Liver (tissue), 7 donors: ENCODE measurements at regions not wholly inside any gene's neighbourhood (a gene's known extent, or its start where the extent isn't known, plus 50 kb on each side); places are given as distances from the start of the nearest gene placed in this dataset.

ENCODE experiments used
- DNase-seq: peaks from one replicate; pipeline ENCODE4 v3.0.0-alpha.2; 2017; ENCODE audit warnings: low spot score
- H3K27ac ChIP-seq, 2 donors: one replicate each; pipeline ENCODE4 v1.7.0; 2013; ENCODE audit warnings: inconsistent platforms in 2 of 2, low read length in 2 of 2, control low read depth in 1 of 2, low read depth in 1 of 2, mild to moderate bottlenecking in 1 of 2
- H3K27me3 ChIP-seq, 4 donors: one replicate each; pipeline versions ENCODE4 v1.6.1 to v1.7.0; 2013; ENCODE audit warnings: low read length in 3 of 4, inconsistent platforms in 1 of 4, mild to moderate bottlenecking in 1 of 4, moderate library complexity in 1 of 4; ENCODE audit not compliant: control insufficient read depth in 4 of 4, insufficient read depth in 4 of 4
- H3K36me3 ChIP-seq, 4 donors: one replicate each; pipeline versions ENCODE4 v1.6.1 to v1.7.0; 2013; ENCODE audit warnings: low read length in 3 of 4, mild to moderate bottlenecking in 3 of 4, low read depth in 1 of 4, moderate library complexity in 1 of 4; ENCODE audit not compliant: control insufficient read depth in 4 of 4, insufficient read depth in 3 of 4
- H3K4me1 ChIP-seq, 4 donors: one replicate each; pipeline versions ENCODE4 v1.6.1 to v1.7.0; 2013; ENCODE audit warnings: low read length in 3 of 4, mild to moderate bottlenecking in 3 of 4, moderate library complexity in 1 of 4; ENCODE audit not compliant: control insufficient read depth in 4 of 4, insufficient read depth in 4 of 4
- H3K4me3 ChIP-seq, 3 donors: one replicate each; pipeline versions ENCODE4 v1.6.1 to v1.7.0; 2013; ENCODE audit warnings: low read length in 3 of 3, control low read depth in 1 of 3, low read depth in 1 of 3, mild to moderate bottlenecking in 1 of 3
- H3K9ac ChIP-seq, 2 donors: one replicate each; pipeline ENCODE4 v1.7.0; 2013; ENCODE audit warnings: low read length in 2 of 2, mild to moderate bottlenecking in 2 of 2, moderate library complexity in 2 of 2, control low read depth in 1 of 2, low read depth in 1 of 2
- H3K9me3 ChIP-seq, 4 donors: one replicate each; pipeline versions ENCODE4 v1.6.1 to v1.7.0; 2013; ENCODE audit warnings: low read length in 3 of 4; ENCODE audit not compliant: control insufficient read depth in 4 of 4
- EGR1 ChIP-seq, 2 donors: IDR thresholded peaks; 2 replicates each; pipeline ENCODE4 v1.6.1; 2016 to 2018; ENCODE audit warnings: antibody characterized with exemption in 2 of 2, low read depth in 2 of 2
- HNF4A ChIP-seq, 2 donors: conservative IDR thresholded peaks; 2 replicates each; pipeline ENCODE4 v1.6.1; 2016; ENCODE audit warnings: antibody characterized with exemption in 2 of 2, mild to moderate bottlenecking in 2 of 2
- HNF4G ChIP-seq: IDR thresholded peaks from 2 replicates; pipeline ENCODE4 v1.6.1; 2016; ENCODE audit warnings: antibody characterized with exemption
- NR2F2 ChIP-seq: IDR thresholded peaks from 2 replicates; pipeline ENCODE4 v1.6.1; 2016; ENCODE audit warnings: antibody characterized with exemption
- RAD21 ChIP-seq, 2 donors: IDR thresholded peaks; 2 replicates each; pipeline ENCODE4 v1.6.1; 2016; ENCODE audit warnings: antibody characterized with exemption in 2 of 2, mild to moderate bottlenecking in 2 of 2
- RXRA ChIP-seq, 2 donors: IDR thresholded peaks; 2 replicates each; pipeline ENCODE4 v1.6.1; 2017 to 2018; ENCODE audit warnings: antibody characterized with exemption in 2 of 2, mild to moderate bottlenecking in 1 of 2
- SP1 ChIP-seq: IDR thresholded peaks from 2 replicates; pipeline ENCODE4 v1.6.1; 2018; ENCODE audit warnings: antibody characterized with exemption, mild to moderate bottlenecking
- TAF1 ChIP-seq: conservative IDR thresholded peaks from 2 replicates; pipeline ENCODE4 v1.6.1; 2016; ENCODE audit warnings: antibody characterized with exemption, mild to moderate bottlenecking
- YY1 ChIP-seq: IDR thresholded peaks from 2 replicates; pipeline ENCODE4 v1.6.1; 2016; ENCODE audit warnings: antibody characterized with exemption, mild to moderate bottlenecking
- WGBS: extraction: QIAGEN DNeasy Blood & Tissue Kit; methylation state at CpG from one replicate; pipeline ENCODE4 v1.1.7; 2013; 5-methylcytosine and 5-hydroxymethylcytosine counted together
- TF ChIP-seq, protein P1 (sequence below): IDR thresholded peaks from 2 replicates; pipeline ENCODE4 v1.6.1; 2016; ENCODE audit warnings: antibody characterized with exemption, mild to moderate bottlenecking
- TF ChIP-seq, protein P2 (sequence below): IDR thresholded peaks from 2 replicates; pipeline ENCODE4 v1.6.1; 2016; ENCODE audit warnings: antibody characterized with exemption
- TF ChIP-seq, protein P3 (sequence below): IDR thresholded peaks from 2 replicates; pipeline ENCODE4 v1.6.1; 2016; ENCODE audit warnings: antibody characterized with exemption
- donor health status: healthy.
- donor health status: healthy.
- donor health status: healthy.
- donor health status: healthy.

DNA sequence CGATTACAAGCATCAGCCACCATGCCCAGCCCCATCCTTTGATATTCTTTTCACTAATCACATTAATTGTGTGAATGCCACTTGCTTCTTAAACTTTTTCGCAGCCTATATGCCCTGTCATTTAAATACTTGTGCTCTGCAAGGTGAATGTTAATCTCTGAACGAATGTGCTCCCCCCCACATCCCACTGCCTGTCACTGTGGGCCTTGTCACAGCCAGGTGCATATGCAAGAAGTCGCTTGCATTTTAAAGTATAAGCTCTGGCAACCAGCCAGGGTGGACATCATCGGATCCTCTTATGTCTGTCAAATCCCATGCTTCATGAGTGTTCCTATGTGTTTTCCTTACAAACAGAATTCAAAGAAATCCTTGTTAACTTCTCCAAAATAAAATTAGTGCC, 304.4 kb downstream of the GALR1 start (continued):
- TF ChIP-seq SP1 (no peak), EGR1 (IDR thresholded peaks at IDR 0.05; ENCODE audit: low read depth in 2 of 2) (no peak), TAF1 (no peak), YY1 (no peak)

DNA sequence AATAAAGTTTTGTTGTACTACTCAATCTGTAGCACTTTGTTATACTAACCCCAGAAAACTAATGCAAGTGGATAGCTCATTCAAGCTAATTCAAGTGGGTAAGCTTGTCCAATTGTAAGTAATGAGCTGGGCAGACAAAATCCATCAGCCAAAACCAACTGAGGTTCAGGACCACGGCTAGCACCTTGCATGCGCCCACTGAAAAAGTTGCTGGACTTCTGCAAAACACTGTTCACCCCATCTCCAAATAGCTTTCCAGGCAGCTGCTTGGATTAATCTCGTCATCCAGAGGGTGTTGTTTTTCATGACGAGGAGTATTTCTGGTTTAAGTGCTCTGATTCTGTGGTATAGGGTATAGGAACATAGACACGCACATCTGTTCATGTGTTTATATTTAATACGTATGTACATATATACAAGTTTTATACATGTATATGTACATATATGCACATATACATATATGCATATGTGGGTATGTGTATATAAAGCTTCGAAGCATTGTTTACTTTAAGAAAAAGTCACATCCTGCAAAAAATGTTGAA, 307.5 kb downstream of the GALR1 start:
- Histone ChIP-seq H3K9ac (no peak overlapping the region), H3K36me3 (no peaks in the 10 kb centered on the region), H3K27ac (no peak overlapping the region), H3K27me3 (no peaks in the 10 kb centered on the region), H3K4me3 (no peak overlapping the region), H3K9me3 (no peaks in the 10 kb centered on the region), H3K4me1 (no peaks in the 10 kb centered on the region)
- DNase-seq: no peak
- TF ChIP-seq NR2F2: no peak
- TF ChIP-seq, protein P1, sequence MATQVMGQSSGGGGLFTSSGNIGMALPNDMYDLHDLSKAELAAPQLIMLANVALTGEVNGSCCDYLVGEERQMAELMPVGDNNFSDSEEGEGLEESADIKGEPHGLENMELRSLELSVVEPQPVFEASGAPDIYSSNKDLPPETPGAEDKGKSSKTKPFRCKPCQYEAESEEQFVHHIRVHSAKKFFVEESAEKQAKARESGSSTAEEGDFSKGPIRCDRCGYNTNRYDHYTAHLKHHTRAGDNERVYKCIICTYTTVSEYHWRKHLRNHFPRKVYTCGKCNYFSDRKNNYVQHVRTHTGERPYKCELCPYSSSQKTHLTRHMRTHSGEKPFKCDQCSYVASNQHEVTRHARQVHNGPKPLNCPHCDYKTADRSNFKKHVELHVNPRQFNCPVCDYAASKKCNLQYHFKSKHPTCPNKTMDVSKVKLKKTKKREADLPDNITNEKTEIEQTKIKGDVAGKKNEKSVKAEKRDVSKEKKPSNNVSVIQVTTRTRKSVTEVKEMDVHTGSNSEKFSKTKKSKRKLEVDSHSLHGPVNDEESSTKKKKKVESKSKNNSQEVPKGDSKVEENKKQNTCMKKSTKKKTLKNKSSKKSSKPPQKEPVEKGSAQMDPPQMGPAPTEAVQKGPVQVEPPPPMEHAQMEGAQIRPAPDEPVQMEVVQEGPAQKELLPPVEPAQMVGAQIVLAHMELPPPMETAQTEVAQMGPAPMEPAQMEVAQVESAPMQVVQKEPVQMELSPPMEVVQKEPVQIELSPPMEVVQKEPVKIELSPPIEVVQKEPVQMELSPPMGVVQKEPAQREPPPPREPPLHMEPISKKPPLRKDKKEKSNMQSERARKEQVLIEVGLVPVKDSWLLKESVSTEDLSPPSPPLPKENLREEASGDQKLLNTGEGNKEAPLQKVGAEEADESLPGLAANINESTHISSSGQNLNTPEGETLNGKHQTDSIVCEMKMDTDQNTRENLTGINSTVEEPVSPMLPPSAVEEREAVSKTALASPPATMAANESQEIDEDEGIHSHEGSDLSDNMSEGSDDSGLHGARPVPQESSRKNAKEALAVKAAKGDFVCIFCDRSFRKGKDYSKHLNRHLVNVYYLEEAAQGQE: peak; percentile 94
- WGBS: 64% methylated on average over 7 of the region's 7 CpGs

DNA sequence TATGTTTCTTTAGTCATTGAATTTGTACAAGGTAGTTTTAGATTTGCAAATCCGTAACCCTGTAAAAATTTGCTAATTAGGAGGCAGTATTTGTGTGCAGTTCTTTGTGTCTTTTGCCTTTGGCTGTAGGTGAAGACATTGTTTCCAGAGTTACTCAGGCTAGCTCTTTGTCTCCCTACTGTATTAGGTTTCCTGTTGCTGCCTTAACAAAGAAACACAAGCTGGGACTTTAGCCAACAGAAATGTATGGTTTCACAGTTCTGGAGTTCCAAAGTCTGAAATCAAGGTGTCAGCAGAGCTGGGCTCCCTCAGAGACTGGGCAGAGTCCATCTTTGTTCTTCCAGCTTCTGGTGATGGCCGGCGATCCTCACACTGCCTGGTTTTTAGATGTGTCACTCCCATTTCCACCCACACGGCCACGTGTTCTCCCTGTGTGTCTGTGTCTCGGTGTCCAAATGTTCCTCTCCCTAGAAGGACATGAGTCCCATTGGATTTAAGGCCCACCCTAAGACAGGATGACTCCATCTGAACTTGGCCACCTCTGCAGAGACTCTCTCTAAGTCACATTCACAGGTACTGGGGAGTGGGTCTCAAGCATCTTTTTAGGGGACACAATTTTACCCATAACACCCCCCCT, 309.7 kb downstream of the GALR1 start:
- Histone ChIP-seq H3K9ac (no peak overlapping the region), H3K27ac (no peak overlapping the region), H3K4me1 (no peaks in the 10 kb centered on the region), H3K36me3 (no peaks in the 10 kb centered on the region), H3K4me3 (no peak overlapping the region), H3K9me3 (no peaks in the 10 kb centered on the region), H3K27me3 (no peaks in the 10 kb centered on the region)
- TF ChIP-seq YY1 (no peak), HNF4G (no peak), EGR1 (IDR thresholded peaks at IDR 0.05; ENCODE audit: low read depth in 2 of 2) (no peak), HNF4A (conservative IDR thresholded peaks at IDR 0.05) (no peak), SP1 (no peak), RAD21 (IDR thresholded peaks at IDR 0.05) (no peak), NR2F2 (no peak), TAF1 (no peak), RXRA (IDR thresholded peaks at IDR 0.05) (no peak)
- TF ChIP-seq, protein P2, sequence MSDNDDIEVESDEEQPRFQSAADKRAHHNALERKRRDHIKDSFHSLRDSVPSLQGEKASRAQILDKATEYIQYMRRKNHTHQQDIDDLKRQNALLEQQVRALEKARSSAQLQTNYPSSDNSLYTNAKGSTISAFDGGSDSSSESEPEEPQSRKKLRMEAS: no peak
- TF ChIP-seq, protein P3, sequence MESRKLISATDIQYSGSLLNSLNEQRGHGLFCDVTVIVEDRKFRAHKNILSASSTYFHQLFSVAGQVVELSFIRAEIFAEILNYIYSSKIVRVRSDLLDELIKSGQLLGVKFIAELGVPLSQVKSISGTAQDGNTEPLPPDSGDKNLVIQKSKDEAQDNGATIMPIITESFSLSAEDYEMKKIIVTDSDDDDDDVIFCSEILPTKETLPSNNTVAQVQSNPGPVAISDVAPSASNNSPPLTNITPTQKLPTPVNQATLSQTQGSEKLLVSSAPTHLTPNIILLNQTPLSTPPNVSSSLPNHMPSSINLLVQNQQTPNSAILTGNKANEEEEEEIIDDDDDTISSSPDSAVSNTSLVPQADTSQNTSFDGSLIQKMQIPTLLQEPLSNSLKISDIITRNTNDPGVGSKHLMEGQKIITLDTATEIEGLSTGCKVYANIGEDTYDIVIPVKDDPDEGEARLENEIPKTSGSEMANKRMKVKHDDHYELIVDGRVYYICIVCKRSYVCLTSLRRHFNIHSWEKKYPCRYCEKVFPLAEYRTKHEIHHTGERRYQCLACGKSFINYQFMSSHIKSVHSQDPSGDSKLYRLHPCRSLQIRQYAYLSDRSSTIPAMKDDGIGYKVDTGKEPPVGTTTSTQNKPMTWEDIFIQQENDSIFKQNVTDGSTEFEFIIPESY: no peak
- TF ChIP-seq, protein P1: no peak
- 72% methylated on average over 6 of the region's 6 CpGs for WGBS
- DNase-seq: no peak
